ENCODE measurements at regions not wholly inside any gene's neighbourhood (a gene's known extent, or its start where the extent isn't known, plus 50 kb on each side); places are given as distances from the start of the nearest gene placed in this dataset.

- DNase-seq, result no peak
These were observed 146.0 kb upstream of the FRMD4B start for GRCh38 chr3:69531576-69532546.

DNA sequence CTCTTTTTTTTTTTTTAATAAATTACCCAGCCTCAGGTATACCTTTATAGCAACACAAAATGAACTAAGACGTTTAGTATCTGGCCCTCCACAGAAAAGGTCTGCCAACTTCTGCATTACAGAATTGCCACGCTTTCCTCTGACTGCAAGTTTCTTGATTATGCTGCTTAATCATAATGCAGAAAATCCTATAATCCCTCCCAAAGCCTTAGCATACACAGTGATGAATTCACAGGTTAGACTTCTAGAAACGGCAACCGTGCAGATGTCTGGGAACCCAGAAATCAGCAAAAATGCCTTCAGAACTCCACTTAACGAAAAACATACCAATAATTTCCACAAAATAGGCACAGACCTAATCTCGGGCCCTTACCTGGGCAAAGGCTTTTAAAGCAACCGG, 144.7 kb upstream of the FRMD4B start:
- no peak for DNase-seq

DNA sequence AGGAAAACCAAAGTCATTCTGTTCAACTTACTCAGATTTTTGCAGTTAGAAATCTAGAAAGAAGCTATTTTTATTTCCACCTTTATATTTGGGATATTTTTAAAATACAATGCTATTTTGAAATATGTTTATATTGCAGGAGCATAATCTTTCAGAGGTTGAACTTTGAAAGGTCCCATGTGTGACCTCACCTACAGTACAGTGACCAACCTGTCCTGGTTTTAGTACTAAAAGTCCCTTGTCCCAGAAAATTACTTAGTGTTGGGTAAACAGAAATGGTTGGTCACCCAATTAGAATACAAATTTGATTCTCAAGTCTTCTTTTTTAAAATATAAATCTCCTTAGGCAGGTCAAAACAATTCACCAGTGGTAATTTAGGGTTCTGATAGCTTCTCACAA, 141.6 kb upstream of the FRMD4B start:
- DNase-seq, result no peak

GRCh38 chr3:69524816-69525215, 138.9 kb upstream of the FRMD4B start:
- DNase-seq, result no peak

GRCh38 chr3:69521286-69521685, 135.4 kb upstream of the FRMD4B start:
- DNase-seq, result no peak

DNA sequence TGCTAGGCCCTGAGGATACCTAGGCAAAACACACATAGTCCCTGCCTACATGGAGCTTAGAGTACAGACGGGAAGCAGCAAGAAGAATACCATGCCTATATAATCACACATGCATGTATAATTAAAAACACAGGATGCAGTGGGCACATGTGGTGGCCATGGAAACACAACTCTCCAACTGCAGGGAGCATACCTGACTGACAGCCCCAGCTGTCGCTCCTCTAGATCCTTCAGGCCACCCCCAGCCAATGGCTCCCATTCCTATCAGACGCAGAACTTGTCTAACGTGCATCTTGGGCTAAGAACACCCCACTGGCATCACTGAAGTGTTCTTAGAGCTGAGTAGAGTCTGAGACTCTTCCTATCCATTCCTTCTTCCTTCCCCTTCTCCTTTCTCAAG, 125.5 kb upstream of the FRMD4B start:
- no peak for DNase-seq

DNA sequence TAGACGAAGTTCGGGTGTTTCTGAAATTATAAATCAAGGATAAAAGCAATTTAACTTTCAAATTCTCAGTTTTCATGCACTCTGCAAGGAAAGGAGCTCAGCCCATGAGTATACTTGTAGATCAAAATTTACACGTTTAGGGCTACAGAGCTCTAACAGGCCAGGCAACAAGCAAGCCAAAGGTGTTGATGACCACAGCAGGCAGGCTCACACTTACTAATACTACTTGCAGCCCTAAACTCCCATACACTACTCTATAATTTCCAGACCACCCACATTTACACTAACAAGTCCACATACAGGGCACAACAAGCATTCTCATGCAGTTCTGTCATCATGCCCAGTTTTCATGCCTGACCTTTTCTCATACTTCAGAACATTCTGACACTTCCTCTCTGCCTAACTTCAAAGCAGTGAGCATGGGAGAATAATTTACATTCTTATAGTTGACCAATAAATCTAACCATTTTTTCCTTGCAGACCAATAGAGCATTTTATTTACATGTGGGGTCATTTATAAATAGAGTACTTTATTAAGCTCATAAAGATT, 124.7 kb upstream of the FRMD4B start:
- no peak for DNase-seq

GRCh38 chr3:69509288-69509687, 123.4 kb upstream of the FRMD4B start:
- no peak for DNase-seq

GRCh38 chr3:69505770-69506407, 120.0 kb upstream of the FRMD4B start:
- peak; percentile 52 for DNase-seq

DNA sequence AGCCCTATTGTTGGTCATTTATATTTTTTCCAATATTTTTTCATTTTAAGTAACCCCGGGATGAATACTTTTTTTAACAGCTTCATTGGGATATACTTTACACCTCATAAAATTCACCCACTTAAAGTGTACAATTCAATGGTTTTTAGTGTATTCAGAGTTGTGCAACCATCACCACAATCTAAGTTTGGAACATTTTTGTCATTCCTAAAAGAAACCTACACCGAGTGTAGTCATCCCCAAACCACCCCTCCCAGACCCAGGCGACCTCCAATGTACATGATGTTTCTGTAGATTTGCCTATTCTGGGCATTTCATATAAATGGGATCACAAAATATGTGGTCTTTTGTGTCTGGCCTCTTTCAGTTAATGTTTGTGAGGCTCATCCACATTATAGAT, 118.3 kb upstream of the FRMD4B start:
- no peak for DNase-seq

DNA sequence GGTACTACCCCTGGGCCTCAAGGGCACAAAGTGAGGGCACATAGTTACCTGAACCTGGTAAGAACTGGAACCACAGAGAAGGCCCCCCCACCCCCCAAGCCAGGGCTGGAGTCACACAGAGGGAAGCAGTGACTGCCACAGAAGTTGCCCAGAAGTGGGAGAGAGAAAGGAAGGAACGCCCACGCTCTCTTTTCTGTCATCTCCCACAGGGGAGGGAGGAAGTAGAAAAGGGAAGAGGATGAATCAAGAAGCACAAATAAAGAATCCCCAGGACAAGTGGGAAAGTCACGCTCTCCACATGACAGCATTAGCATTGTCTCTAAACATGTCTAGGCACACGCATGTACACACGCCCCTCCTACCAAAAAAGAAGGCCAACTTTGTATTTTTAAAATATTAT, 114.7 kb upstream of the FRMD4B start:
- no peak for DNase-seq

GRCh38 chr3:69499899-69500421, 114.1 kb upstream of the FRMD4B start:
- no peak for DNase-seq

- DNase-seq, result no peak
These were observed 113.5 kb upstream of the FRMD4B start for GRCh38 chr3:69499422-69499821.

GRCh38 chr3:69496856-69497255, 111.0 kb upstream of the FRMD4B start:
- DNase-seq, result no peak

DNA sequence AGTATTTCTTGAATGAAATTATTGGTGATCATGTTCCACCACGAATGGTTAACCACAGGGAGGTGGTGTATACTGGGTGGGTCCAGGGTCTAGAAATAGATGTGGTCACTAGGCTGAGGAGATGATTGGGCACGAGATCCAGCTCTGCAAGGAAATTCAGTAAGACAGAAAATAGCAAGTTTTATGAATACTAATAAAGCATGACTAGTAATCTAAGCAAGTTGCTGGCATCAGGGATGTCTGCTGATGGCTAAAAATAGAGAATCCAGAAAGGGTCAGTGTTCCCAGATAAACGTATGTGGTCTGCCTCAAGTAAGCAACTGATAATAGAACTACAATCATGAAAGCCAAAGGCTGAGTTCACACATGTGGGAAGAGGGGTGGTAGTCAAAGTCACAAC, 108.3 kb upstream of the FRMD4B start:
- DNase-seq, result no peak

GRCh38 chr3:69493157-69493556, 107.3 kb upstream of the FRMD4B start:
- DNase-seq, result no peak

- DNase-seq, result no peak
These were observed 106.1 kb upstream of the FRMD4B start for GRCh38 chr3:69491975-69492374.

- no peak for DNase-seq
These were observed 105.1 kb upstream of the FRMD4B start for GRCh38 chr3:69490971-69491370.

GRCh38 chr3:69490235-69490634, 104.3 kb upstream of the FRMD4B start:
- no peak for DNase-seq

DNA sequence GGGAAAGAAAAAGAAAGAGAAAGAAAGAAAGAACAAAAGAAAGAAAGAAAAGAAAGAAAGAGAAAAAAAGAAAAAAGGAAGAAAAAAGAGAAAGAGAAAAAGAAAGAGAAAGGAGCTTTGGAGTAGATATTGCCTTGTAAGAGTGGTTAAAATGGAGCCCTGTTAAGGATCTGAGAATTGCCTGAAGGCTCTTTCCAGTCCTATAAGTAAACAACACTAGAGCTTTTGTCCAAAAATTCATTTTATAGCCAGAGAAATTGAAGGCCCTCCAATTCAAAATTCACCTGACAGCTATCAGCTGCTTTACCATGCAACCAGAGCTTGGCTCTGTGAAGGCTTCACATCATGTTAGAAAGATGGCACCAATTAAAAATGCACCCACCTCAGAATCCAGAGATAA, 102.1 kb upstream of the FRMD4B start:
- no peak for DNase-seq

- no peak for DNase-seq
These were observed 99.6 kb upstream of the FRMD4B start for GRCh38 chr3:69485489-69485888.

DNA sequence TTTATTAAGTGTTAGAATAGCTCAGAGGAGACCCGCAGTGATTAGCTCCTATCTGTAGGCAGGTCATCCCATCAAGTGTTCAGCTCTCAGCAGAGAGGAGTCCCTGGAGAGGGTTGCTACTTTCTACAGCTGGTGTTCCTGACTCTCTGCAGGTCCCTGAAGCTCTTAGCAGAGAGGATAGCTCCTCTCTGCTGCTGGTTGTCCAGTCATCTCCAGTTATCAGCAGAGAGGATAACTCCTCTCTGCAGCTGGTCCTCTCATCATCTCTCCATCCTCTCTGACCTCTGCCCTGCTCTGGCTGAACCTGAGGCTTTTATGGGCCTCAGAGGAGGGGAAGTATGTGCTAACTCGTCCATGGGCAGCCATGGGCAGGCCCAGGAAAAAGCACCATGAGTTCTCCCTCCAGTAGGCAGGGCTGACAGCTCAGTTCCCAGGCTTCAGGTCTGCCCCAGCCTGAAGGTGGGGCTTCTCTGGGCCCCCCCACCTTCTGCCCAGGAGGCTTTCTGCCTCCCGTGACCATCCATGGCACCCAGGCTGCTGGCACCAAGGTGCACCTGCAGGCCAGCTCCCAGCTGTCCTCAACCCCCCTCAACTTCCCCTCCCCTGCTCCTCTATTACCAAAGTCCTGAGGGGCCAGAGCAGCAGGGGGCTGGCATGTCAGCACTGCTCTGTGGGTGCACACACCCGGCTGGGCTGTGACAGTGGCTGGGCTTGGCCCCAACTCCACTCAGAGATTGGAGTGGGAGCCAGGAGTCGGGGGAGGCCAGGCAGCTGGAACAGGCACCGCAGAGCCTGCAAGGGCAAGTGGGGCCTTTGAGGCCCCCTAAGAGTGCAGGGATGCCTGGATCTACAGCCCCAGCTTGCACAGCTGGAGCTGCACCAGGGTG, 98.9 kb upstream of the FRMD4B start:
- DNase-seq, result no peak

- DNase-seq, result no peak
These were observed 97.6 kb upstream of the FRMD4B start for GRCh38 chr3:69483449-69483848.
